Suprapubic skin (tissue), 4 donors: ENCODE measurements at regions not wholly inside any gene's neighbourhood (a gene's known extent, or its start where the extent isn't known, plus 50 kb on each side); places are given as distances from the start of the nearest gene placed in this dataset.

Experiments used
- EP300 ChIP-seq: sonication (generic); formaldehyde crosslinking; IDR thresholded peaks from one replicate; pipeline ENCODE4 v1.6.1; 2017; ENCODE audit warnings: antibody characterized with exemption
- POLR2AphosphoS5 ChIP-seq, 3 donors: sonication (generic); formaldehyde crosslinking; IDR thresholded peaks; one replicate each; pipeline ENCODE4 v1.6.1; 2017; ENCODE audit warnings: antibody characterized with exemption in 3 of 3
- TF ChIP-seq, protein P1 (sequence below), 2 donors: fragments of 200-600 bp in 1 of 2; fragments of 450-650 bp in 1 of 2; sonication (generic) in 1 of 2; IDR thresholded peaks; one replicate each; pipeline ENCODE4 v1.5.1; 2016 to 2019; ENCODE audit warnings: antibody characterized with exemption in 2 of 2, mild to moderate bottlenecking in 1 of 2, moderate library complexity in 1 of 2

DNA sequence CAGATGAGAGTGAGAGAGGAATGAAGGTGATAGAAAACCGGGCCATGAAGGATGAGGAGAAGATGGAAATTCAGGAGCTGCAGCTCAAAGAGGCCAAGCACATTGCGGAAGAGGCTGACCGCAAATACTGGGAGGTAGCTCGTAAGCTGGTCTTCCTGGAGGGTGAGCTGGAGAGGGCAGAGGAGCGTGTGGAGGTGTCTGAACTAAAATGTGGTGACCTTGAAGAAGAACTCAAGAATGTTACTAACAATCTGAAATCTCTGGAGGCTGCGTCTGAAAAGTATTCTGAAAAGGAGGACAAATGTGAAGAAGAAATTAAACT, 88.9 kb downstream of the EOMES start:
- TF ChIP-seq, protein P1, sequence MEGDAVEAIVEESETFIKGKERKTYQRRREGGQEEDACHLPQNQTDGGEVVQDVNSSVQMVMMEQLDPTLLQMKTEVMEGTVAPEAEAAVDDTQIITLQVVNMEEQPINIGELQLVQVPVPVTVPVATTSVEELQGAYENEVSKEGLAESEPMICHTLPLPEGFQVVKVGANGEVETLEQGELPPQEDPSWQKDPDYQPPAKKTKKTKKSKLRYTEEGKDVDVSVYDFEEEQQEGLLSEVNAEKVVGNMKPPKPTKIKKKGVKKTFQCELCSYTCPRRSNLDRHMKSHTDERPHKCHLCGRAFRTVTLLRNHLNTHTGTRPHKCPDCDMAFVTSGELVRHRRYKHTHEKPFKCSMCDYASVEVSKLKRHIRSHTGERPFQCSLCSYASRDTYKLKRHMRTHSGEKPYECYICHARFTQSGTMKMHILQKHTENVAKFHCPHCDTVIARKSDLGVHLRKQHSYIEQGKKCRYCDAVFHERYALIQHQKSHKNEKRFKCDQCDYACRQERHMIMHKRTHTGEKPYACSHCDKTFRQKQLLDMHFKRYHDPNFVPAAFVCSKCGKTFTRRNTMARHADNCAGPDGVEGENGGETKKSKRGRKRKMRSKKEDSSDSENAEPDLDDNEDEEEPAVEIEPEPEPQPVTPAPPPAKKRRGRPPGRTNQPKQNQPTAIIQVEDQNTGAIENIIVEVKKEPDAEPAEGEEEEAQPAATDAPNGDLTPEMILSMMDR (IDR thresholded peaks at IDR 0.05) = no peak
- TF ChIP-seq EP300 = no peak
- TF ChIP-seq POLR2AphosphoS5 (IDR thresholded peaks at IDR 0.05) = no peak
